ENCODE measurements at regions not wholly inside any gene's neighbourhood (a gene's known extent, or its start where the extent isn't known, plus 50 kb on each side); places are given as distances from the start of the nearest gene placed in this dataset.

DNA sequence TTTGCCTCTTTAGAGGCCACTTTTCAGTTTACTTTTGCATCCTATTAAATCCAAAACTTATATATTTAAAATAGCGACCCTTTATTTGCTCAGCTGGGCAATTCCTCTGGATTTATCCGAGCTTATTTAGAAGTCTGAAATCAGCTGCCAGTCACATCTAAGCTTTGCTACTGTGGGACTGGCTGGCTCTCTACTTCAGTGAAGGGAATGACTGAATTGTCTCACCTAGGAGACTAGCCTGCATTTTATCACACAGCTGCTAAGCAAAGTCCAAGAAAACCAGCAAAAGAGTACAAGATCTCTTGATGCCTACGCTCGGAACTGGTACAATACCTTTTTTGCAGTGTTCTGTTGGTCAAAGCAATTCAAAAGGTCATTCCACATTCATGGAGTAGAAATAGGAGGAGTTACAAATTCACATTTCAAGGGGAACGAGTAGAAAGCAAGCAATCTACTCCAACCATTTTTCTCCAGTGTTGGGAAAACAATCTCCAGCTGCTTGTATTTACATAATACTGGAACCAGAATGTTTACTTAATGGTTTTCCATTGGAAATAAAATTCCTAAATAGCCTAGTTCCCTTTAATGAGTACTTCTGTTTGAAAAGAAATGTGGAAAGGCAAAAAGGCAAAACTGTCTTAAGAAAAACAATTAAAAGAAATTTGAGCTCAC is 160.2 kb downstream of the MAGEB5 start:
- no peak overlapping the region for H3K4me2 ChIP-seq
- no peak overlapping the region for H3K4me3 ChIP-seq
- no peak overlapping the region for H2AFZ ChIP-seq
- H3K36me3 ChIP-seq (replicated peaks; ENCODE audit: insufficient read depth, low read depth) = no peaks in the 10 kb centered on the region
- no peak overlapping the region for H3K27ac ChIP-seq
- TF ChIP-seq EZH2 (IDR thresholded peaks at IDR 0.05; ENCODE audit: borderline replicate concordance) (no peak), EZH2phosphoT487 (IDR thresholded peaks at IDR 0.05; ENCODE audit: low read depth, severe bottlenecking, unreplicated experiment) (no peak)
- TF ChIP-seq, protein P1, sequence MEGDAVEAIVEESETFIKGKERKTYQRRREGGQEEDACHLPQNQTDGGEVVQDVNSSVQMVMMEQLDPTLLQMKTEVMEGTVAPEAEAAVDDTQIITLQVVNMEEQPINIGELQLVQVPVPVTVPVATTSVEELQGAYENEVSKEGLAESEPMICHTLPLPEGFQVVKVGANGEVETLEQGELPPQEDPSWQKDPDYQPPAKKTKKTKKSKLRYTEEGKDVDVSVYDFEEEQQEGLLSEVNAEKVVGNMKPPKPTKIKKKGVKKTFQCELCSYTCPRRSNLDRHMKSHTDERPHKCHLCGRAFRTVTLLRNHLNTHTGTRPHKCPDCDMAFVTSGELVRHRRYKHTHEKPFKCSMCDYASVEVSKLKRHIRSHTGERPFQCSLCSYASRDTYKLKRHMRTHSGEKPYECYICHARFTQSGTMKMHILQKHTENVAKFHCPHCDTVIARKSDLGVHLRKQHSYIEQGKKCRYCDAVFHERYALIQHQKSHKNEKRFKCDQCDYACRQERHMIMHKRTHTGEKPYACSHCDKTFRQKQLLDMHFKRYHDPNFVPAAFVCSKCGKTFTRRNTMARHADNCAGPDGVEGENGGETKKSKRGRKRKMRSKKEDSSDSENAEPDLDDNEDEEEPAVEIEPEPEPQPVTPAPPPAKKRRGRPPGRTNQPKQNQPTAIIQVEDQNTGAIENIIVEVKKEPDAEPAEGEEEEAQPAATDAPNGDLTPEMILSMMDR (IDR thresholded peaks at IDR 0.05; ENCODE audit: poor library complexity) = no peak
- H3K9me3 ChIP-seq (ENCODE audit: low read depth) = no peaks in the 10 kb centered on the region
- H3K27me3 ChIP-seq = no peaks in the 10 kb centered on the region
- DNase-seq (ENCODE audit: low spot score) = no peak
- no peaks in the 10 kb centered on the region for H3K9me2 ChIP-seq (replicated peaks; ENCODE audit: insufficient read depth)
- H3K79me2 ChIP-seq = no peaks in the 10 kb centered on the region
- WGBS (ENCODE audit: low lambda C conversion rate, missing lambda C conversion rate) = 57% methylated on average over 5 of the region's 5 CpGs
- no peaks in the 10 kb centered on the region for H4K20me1 ChIP-seq (ENCODE audit: insufficient read depth, poor library complexity, severe bottlenecking)
- H3K4me1 ChIP-seq (ENCODE audit: insufficient read depth) = no peaks in the 10 kb centered on the region

DNA sequence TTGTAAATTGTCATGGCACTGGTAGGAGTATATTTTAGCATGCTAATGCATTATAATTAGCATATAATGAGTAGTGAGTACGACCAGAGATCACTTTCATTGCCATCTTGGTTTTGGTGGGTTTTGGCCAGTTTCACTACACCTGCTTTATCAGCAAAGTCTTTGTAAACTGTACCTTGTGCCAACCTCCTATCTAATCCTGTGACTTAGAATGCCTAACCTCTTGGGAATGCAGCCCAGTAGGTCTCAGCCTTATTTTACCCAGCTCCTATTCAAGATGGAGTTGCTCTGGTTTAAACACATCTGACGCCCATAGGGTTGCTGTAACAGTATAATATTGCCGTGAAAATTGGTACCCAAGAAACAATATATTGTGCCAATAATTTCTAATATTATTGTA is 159.4 kb downstream of the MAGEB5 start:
- H3K9me3 ChIP-seq (ENCODE audit: low read depth) = no peaks in the 10 kb centered on the region
- TF ChIP-seq EZH2 (IDR thresholded peaks at IDR 0.05; ENCODE audit: borderline replicate concordance) (no peak), EZH2phosphoT487 (IDR thresholded peaks at IDR 0.05; ENCODE audit: low read depth, severe bottlenecking, unreplicated experiment) (no peak)
- TF ChIP-seq, protein P1 (IDR thresholded peaks at IDR 0.05; ENCODE audit: poor library complexity) = no peak
- whole genome bisulfite sequencing (ENCODE audit: low lambda C conversion rate, missing lambda C conversion rate) = 60% methylated on average over 3 of the region's 3 CpGs

GRCh38 chrX:26373829-26374228 is 157.9 kb downstream of the MAGEB5 start:
- Histone ChIP-seq H2AFZ (no peak overlapping the region), H3K27me3 (no peaks in the 10 kb centered on the region), H3K27ac (no peak overlapping the region), H3K36me3 (replicated peaks; ENCODE audit: insufficient read depth, low read depth) (no peaks in the 10 kb centered on the region), H3K4me3 (no peak overlapping the region), H3K4me2 (no peak overlapping the region), H3K9me2 (replicated peaks; ENCODE audit: insufficient read depth) (no peaks in the 10 kb centered on the region), H3K4me1 (ENCODE audit: insufficient read depth) (no peaks in the 10 kb centered on the region), H3K9me3 (ENCODE audit: low read depth) (no peaks in the 10 kb centered on the region), H4K20me1 (ENCODE audit: insufficient read depth, poor library complexity, severe bottlenecking) (no peaks in the 10 kb centered on the region), H3K79me2 (no peaks in the 10 kb centered on the region)
- 75% methylated on average over 5 of the region's 5 CpGs for WGBS (ENCODE audit: low lambda C conversion rate, missing lambda C conversion rate)
- TF ChIP-seq, protein P1 (IDR thresholded peaks at IDR 0.05; ENCODE audit: poor library complexity) = no peak
- TF ChIP-seq EZH2 (IDR thresholded peaks at IDR 0.05; ENCODE audit: borderline replicate concordance) (no peak), EZH2phosphoT487 (IDR thresholded peaks at IDR 0.05; ENCODE audit: low read depth, severe bottlenecking, unreplicated experiment) (no peak)
- DNase-seq (ENCODE audit: low spot score) = no peak

More for the DNA sequence above, 159.4 kb downstream of the MAGEB5 start:
- no peaks in the 10 kb centered on the region for H3K4me1 ChIP-seq (ENCODE audit: insufficient read depth)
- DNase-seq (ENCODE audit: low spot score) = no peak
- H3K27ac ChIP-seq = no peak overlapping the region
- no peaks in the 10 kb centered on the region for H3K9me2 ChIP-seq (replicated peaks; ENCODE audit: insufficient read depth)
- no peaks in the 10 kb centered on the region for H3K36me3 ChIP-seq (replicated peaks; ENCODE audit: insufficient read depth, low read depth)
- no peak overlapping the region for H2AFZ ChIP-seq
- no peaks in the 10 kb centered on the region for H4K20me1 ChIP-seq (ENCODE audit: insufficient read depth, poor library complexity, severe bottlenecking)
- no peak overlapping the region for H3K4me2 ChIP-seq
- no peaks in the 10 kb centered on the region for H3K79me2 ChIP-seq
- H3K4me3 ChIP-seq = no peak overlapping the region
- no peaks in the 10 kb centered on the region for H3K27me3 ChIP-seq
